Natural killer cell (primary cell): ENCODE measurements at regions not wholly inside any gene's neighbourhood (a gene's known extent, or its start where the extent isn't known, plus 50 kb on each side); places are given as distances from the start of the nearest gene placed in this dataset.

ENCODE experiments used
- ATAC-seq, 3 donors: fragments of 150-1000 bp in 2 of 3; fragments of 200-7000 bp in 1 of 3; cut with Tn5 transposase; 1 replicate in 1 of 3; 2 replicates in 2 of 3; pipeline ENCODE4 v1.10.0; 2021; ENCODE audit warnings: mild to moderate bottlenecking in 2 of 3, moderate library complexity in 2 of 3
- DNase-seq, 2 donors: peaks; one replicate each; pipeline versions ENCODE4 v3.0.0 to v3.0.0-alpha.2; 2013 to 2021; ENCODE audit warnings: mixed read lengths in 1 of 2
- H3K27ac ChIP-seq: one replicate; pipeline ENCODE4 v1.5.1; 2013; ENCODE audit warnings: mild to moderate bottlenecking, low read length
- H3K27me3 ChIP-seq: one replicate; pipeline ENCODE4 v1.6.1; 2013; ENCODE audit warnings: low read length; ENCODE audit not compliant: control insufficient read depth, insufficient read depth
- H3K36me3 ChIP-seq: one replicate; pipeline ENCODE4 v1.6.1; 2013; ENCODE audit warnings: low read length; ENCODE audit not compliant: control insufficient read depth, insufficient read depth
- H3K4me1 ChIP-seq: one replicate; pipeline ENCODE4 v1.6.1; 2013; ENCODE audit warnings: low read length; ENCODE audit not compliant: control insufficient read depth, insufficient read depth
- H3K4me3 ChIP-seq: one replicate; pipeline ENCODE4 v1.5.1; 2013; ENCODE audit warnings: low read length
- H3K9me3 ChIP-seq: one replicate; pipeline ENCODE4 v1.6.1; 2013; ENCODE audit warnings: low read length; ENCODE audit not compliant: control insufficient read depth, insufficient read depth
- H3K27ac Mint-ChIP-seq, 2 donors: one replicate each; pipeline ENCODE4 v1.8.0; 2022; ENCODE audit warnings: mild to moderate bottlenecking in 2 of 2, mixed read lengths in 2 of 2, moderate library complexity in 1 of 2
- H3K27me3 Mint-ChIP-seq, 2 donors: one replicate each; pipeline ENCODE4 v1.8.0; 2022; ENCODE audit warnings: low read depth in 2 of 2, mixed read lengths in 2 of 2
- H3K36me3 Mint-ChIP-seq: one replicate; pipeline ENCODE4 v1.8.0; 2022; ENCODE audit warnings: mixed read lengths
- H3K4me1 Mint-ChIP-seq, 2 donors: one replicate each; pipeline ENCODE4 v1.8.0; 2022; ENCODE audit warnings: mixed read lengths in 2 of 2
- H3K4me3 Mint-ChIP-seq: one replicate; pipeline ENCODE4 v1.8.0; 2022; ENCODE audit warnings: mild to moderate bottlenecking, moderate library complexity, mixed read lengths
- H3K9me3 Mint-ChIP-seq, 2 donors: one replicate each; pipeline ENCODE4 v1.8.0; 2022; ENCODE audit warnings: mixed read lengths in 2 of 2
- CTCF ChIP-seq: fragments of 200-600 bp; IDR thresholded peaks from one replicate; pipeline ENCODE4 v1.8.0; 2022; ENCODE audit warnings: antibody characterized with exemption
- WGBS: methylation state at CpG from one replicate; pipeline ENCODE4 v1.1.7; 2013; ENCODE audit warnings: missing lambda C conversion rate; ENCODE audit not compliant: insufficient coverage; 5-methylcytosine and 5-hydroxymethylcytosine counted together
- intact Hi-C: fragments of 100-400 bp; cut with micrococcal nuclease; formaldehyde crosslinking; loops from one replicate; pipeline ENCODE4 v1.14.2; 2022

- H3K27ac ChIP-seq: no peak overlapping the region
- H3K27me3 ChIP-seq: no peaks in the 10 kb centered on the region
- ATAC-seq (no peak), DNase-seq (no peak)
- intact Hi-C loops: no loop called here
- no peaks in the 10 kb centered on the region for H3K9me3 Mint-ChIP-seq
- H3K9me3 ChIP-seq: no peaks in the 10 kb centered on the region
- WGBS: 81% methylated on average over 5 of the region's 5 CpGs
- peaks cover 7% of the 10 kb centered on the region in 2 donors for H3K27me3 Mint-ChIP-seq
- peaks cover 2% of the 10 kb centered on the region for H3K4me1 ChIP-seq
- no peaks in the 10 kb centered on the region for H3K36me3 Mint-ChIP-seq
- H3K27ac Mint-ChIP-seq: no peak overlapping the region
- H3K4me3 Mint-ChIP-seq: no peak overlapping the region
- no peaks in the 10 kb centered on the region for H3K4me1 Mint-ChIP-seq
- no peak for TF ChIP-seq CTCF
- H3K36me3 ChIP-seq: no peaks in the 10 kb centered on the region
- no peak overlapping the region for H3K4me3 ChIP-seq
Observed at GRCh38 chr15:80328496-80328895, 75.7 kb upstream of the ARNT2 start.

GRCh38 chr15:80331886-80332406 is 72.2 kb upstream of the ARNT2 start:
- no peaks in the 10 kb centered on the region for H3K9me3 ChIP-seq

GRCh38 chr15:80333261-80333660 is 70.9 kb upstream of the ARNT2 start:
- Mint-ChIP-seq H3K27ac (no peak overlapping the region), H3K4me1 (no peaks in the 10 kb centered on the region), H3K4me3 (no peak overlapping the region), H3K36me3 (no peaks in the 10 kb centered on the region), H3K27me3 (peaks cover 3 to 5% of the 10 kb centered on the region in 2 donors), H3K9me3 (no peaks in the 10 kb centered on the region)
- no peak overlapping the region for H3K27ac ChIP-seq
- no peak for ATAC-seq
- no peak for TF ChIP-seq CTCF
- intact Hi-C loops: no loop called here
- no peak for DNase-seq
- no peaks in the 10 kb centered on the region for H3K36me3 ChIP-seq
- H3K4me1 ChIP-seq: peaks cover 4% of the 10 kb centered on the region
- no peaks in the 10 kb centered on the region for H3K9me3 ChIP-seq
- H3K27me3 ChIP-seq: no peaks in the 10 kb centered on the region
- H3K4me3 ChIP-seq: no peak overlapping the region
- WGBS: 57% methylated on average over 4 of the region's 4 CpGs

More at GRCh38 chr15:80331886-80332406, 72.2 kb upstream of the ARNT2 start:
- Mint-ChIP-seq H3K4me3 (no peak overlapping the region), H3K4me1 (no peaks in the 10 kb centered on the region), H3K9me3 (no peaks in the 10 kb centered on the region), H3K27ac (no peak overlapping the region), H3K36me3 (no peaks in the 10 kb centered on the region), H3K27me3 (peaks cover 0 to 5% of the 10 kb centered on the region in 2 donors)
- TF ChIP-seq CTCF: no peak
- Histone ChIP-seq H3K4me1 (peaks cover 4% of the 10 kb centered on the region), H3K27me3 (no peaks in the 10 kb centered on the region), H3K4me3 (no peak overlapping the region), H3K27ac (no peak overlapping the region), H3K36me3 (no peaks in the 10 kb centered on the region)
- ATAC-seq (no peak), DNase-seq (no peak)
- 94% methylated on average over 28 of the region's 28 CpGs for WGBS
- intact Hi-C loops: no loop called here

GRCh38 chr15:80334521-80334920 is 69.7 kb upstream of the ARNT2 start:
- Histone ChIP-seq H3K27ac (no peak overlapping the region), H3K4me3 (no peak overlapping the region), H3K9me3 (no peaks in the 10 kb centered on the region), H3K27me3 (no peaks in the 10 kb centered on the region), H3K36me3 (no peaks in the 10 kb centered on the region), H3K4me1 (peaks cover 4% of the 10 kb centered on the region)
- Mint-ChIP-seq H3K27ac (no peak overlapping the region), H3K36me3 (no peaks in the 10 kb centered on the region), H3K4me3 (no peak overlapping the region), H3K9me3 (no peaks in the 10 kb centered on the region), H3K4me1 (no peaks in the 10 kb centered on the region), H3K27me3 (peaks cover 3 to 5% of the 10 kb centered on the region in 2 donors)
- no peak for TF ChIP-seq CTCF
- WGBS: 85% methylated on average over 1 of the region's 1 CpG
- ATAC-seq (no peak), DNase-seq (no peak)
- intact Hi-C loops: no loop called here
